Ascending aorta (tissue), 2 donors: ENCODE measurements at regions not wholly inside any gene's neighbourhood (a gene's known extent, or its start where the extent isn't known, plus 50 kb on each side); places are given as distances from the start of the nearest gene placed in this dataset.

Experiments used
- DNase-seq, 2 donors: peaks; one replicate each; pipeline ENCODE4 v3.0.0-alpha.2; 2019; ENCODE audit warnings: low spot score in 2 of 2
- H3K27ac ChIP-seq, 2 donors: fragments of 200-600 bp; sonication (generic); one replicate each; pipeline ENCODE4 v1.5.1; 2016 to 2017; ENCODE audit warnings: mild to moderate bottlenecking in 1 of 2
- H3K27me3 ChIP-seq: fragments of 200-600 bp; sonication (generic); one replicate; pipeline ENCODE4 v1.5.1; 2017
- H3K36me3 ChIP-seq, 2 donors: fragments of 200-600 bp; sonication (generic); one replicate each; pipeline ENCODE4 v1.5.1; 2016
- H3K4me1 ChIP-seq, 2 donors: fragments of 200-600 bp; sonication (generic); one replicate each; pipeline ENCODE4 v1.5.1; 2016 to 2017; ENCODE audit warnings: mild to moderate bottlenecking in 1 of 2
- H3K4me3 ChIP-seq, 2 donors: fragments of 200-600 bp; sonication (generic); one replicate each; pipeline ENCODE4 v1.5.1; 2016 to 2017; ENCODE audit warnings: mild to moderate bottlenecking in 1 of 2
- H3K9me3 ChIP-seq, 2 donors: fragments of 200-600 bp; sonication (generic); one replicate each; pipeline ENCODE4 v1.5.1; 2016
- intact Hi-C: fragments of 100-400 bp; cut with DNase I; formaldehyde crosslinking; loops from one replicate; pipeline ENCODE4 v1.15.1; 2023
- TF ChIP-seq, protein P1 (sequence below), 3 experiments: fragments of 200-600 bp in 2 of 3; fragments of 450-650 bp in 1 of 3; sonication (generic) in 2 of 3; IDR thresholded peaks; one replicate each; pipeline ENCODE4 v1.5.1; 2016 to 2019; ENCODE audit warnings: antibody characterized with exemption in 3 of 3, mild to moderate bottlenecking in 1 of 3, moderate library complexity in 1 of 3

- intact Hi-C loops: no loop called here
- Histone ChIP-seq H3K36me3 (no peaks in the 10 kb centered on the region), H3K27ac (no peak overlapping the region), H3K9me3 (peaks cover 3 to 4% of the 10 kb centered on the region in 2 donors), H3K27me3 (no peaks in the 10 kb centered on the region), H3K4me1 (no peaks in the 10 kb centered on the region), H3K4me3 (no peak overlapping the region)
- no peak for DNase-seq
- TF ChIP-seq, protein P1, sequence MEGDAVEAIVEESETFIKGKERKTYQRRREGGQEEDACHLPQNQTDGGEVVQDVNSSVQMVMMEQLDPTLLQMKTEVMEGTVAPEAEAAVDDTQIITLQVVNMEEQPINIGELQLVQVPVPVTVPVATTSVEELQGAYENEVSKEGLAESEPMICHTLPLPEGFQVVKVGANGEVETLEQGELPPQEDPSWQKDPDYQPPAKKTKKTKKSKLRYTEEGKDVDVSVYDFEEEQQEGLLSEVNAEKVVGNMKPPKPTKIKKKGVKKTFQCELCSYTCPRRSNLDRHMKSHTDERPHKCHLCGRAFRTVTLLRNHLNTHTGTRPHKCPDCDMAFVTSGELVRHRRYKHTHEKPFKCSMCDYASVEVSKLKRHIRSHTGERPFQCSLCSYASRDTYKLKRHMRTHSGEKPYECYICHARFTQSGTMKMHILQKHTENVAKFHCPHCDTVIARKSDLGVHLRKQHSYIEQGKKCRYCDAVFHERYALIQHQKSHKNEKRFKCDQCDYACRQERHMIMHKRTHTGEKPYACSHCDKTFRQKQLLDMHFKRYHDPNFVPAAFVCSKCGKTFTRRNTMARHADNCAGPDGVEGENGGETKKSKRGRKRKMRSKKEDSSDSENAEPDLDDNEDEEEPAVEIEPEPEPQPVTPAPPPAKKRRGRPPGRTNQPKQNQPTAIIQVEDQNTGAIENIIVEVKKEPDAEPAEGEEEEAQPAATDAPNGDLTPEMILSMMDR (IDR thresholded peaks at IDR 0.05): no peak
Measured at GRCh38 chr4:141851246-141851891, 215.0 kb downstream of the IL15 start.

- no peaks in the 10 kb centered on the region for H3K27me3 ChIP-seq
- H3K36me3 ChIP-seq: no peaks in the 10 kb centered on the region
- no peak for DNase-seq
- TF ChIP-seq, protein P1 (IDR thresholded peaks at IDR 0.05): no peak
- H3K4me1 ChIP-seq: no peaks in the 10 kb centered on the region
- intact Hi-C loops: no loop called here
- H3K27ac ChIP-seq: no peak overlapping the region
- no peak overlapping the region for H3K4me3 ChIP-seq
- peaks cover 3 to 4% of the 10 kb centered on the region in 2 donors for H3K9me3 ChIP-seq
Measured at GRCh38 chr4:141853091-141853764, 216.8 kb downstream of the IL15 start.

DNA sequence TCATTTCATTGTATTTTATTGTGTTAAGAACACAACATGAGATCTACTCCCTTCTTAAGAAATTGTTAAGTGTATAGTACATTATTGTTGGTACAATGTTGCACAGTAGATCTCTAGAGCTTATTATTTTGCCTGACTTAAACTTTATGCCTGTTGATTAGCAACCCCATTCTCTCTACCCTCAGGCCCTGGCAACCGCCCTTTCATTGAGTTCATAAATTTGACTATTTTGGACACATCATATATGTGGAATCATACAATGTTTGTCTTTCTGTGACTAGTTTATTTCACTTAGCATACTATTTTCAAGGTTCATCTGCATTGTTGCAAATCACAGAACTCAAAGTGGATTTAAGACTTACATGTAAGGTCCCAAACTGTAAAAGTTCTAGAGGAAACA lies 222.1 kb downstream of the IL15 start:
- Histone ChIP-seq H3K4me1 (no peaks in the 10 kb centered on the region), H3K27me3 (no peaks in the 10 kb centered on the region), H3K9me3 (peaks cover 3 to 4% of the 10 kb centered on the region in 2 donors), H3K27ac (no peak overlapping the region), H3K4me3 (no peak overlapping the region), H3K36me3 (no peaks in the 10 kb centered on the region)
- intact Hi-C loops: no loop called here
- TF ChIP-seq, protein P1 (IDR thresholded peaks at IDR 0.05): no peak
- no peak for DNase-seq

- DNase-seq: no peak
- H3K4me1 ChIP-seq: no peaks in the 10 kb centered on the region
- no peak overlapping the region for H3K27ac ChIP-seq
- no peaks in the 10 kb centered on the region for H3K36me3 ChIP-seq
- intact Hi-C loops: no loop called here
- H3K27me3 ChIP-seq: no peaks in the 10 kb centered on the region
- TF ChIP-seq, protein P1 (IDR thresholded peaks at IDR 0.05): no peak
- H3K9me3 ChIP-seq: no peaks in the 10 kb centered on the region
- no peak overlapping the region for H3K4me3 ChIP-seq
Measured at GRCh38 chr4:141860974-141861373, 224.6 kb downstream of the IL15 start.

DNA sequence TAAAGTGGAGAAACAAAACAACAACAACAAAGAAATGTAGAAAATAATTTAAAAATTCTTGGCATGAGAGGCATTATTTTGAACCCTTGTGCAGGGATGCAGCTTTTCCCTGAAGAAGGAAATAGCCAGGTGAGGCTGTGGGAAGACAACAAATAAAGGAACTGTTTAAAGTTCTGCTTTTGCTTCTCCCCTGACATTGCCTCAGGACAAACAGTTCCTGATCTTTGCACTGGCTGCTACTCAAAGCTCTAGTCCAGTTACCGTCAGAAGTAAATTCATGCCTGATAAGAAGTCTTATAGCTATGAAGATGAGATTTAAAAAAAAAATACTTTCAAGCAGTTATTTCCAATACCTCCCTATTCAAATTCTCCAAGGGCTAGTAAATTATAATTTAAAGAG lies 233.8 kb downstream of the IL15 start:
- no peak for DNase-seq
- no peak overlapping the region for H3K4me3 ChIP-seq
- H3K9me3 ChIP-seq: peaks cover 3% of the 10 kb centered on the region in 2 donors
- H3K36me3 ChIP-seq: no peaks in the 10 kb centered on the region
- TF ChIP-seq, protein P1 (IDR thresholded peaks at IDR 0.05): no peak
- intact Hi-C loops: no loop called here
- H3K27me3 ChIP-seq: no peaks in the 10 kb centered on the region
- no peak overlapping the region for H3K27ac ChIP-seq
- no peaks in the 10 kb centered on the region for H3K4me1 ChIP-seq
